Lung (tissue), 11 donors: ENCODE measurements at regions not wholly inside any gene's neighbourhood (a gene's known extent, or its start where the extent isn't known, plus 50 kb on each side); places are given as distances from the start of the nearest gene placed in this dataset.

Experiments used
- ATAC-seq: fragments of 200-7000 bp; cut with Tn5 transposase; one replicate; pipeline ENCODE4 v1.9.1; 2020; ENCODE audit warnings: moderate number of reproducible peaks; ENCODE audit not compliant: insufficient read depth, low FRiP score
- DNase-seq, 3 donors: peaks; one replicate each; pipeline ENCODE4 v3.0.0-alpha.2; 2013 to 2017
- H3K27ac ChIP-seq, 2 donors: one replicate each; pipeline ENCODE4 v1.5.1; 2013; ENCODE audit warnings: mild to moderate bottlenecking in 2 of 2, moderate library complexity in 2 of 2, control low read depth in 1 of 2, inconsistent platforms in 1 of 2, low read depth in 1 of 2, low read length in 1 of 2
- H3K27me3 ChIP-seq, 3 donors: one replicate each; pipeline ENCODE4 v1.5.1; 2013; ENCODE audit warnings: low read length in 2 of 3; ENCODE audit not compliant: control insufficient read depth in 3 of 3, insufficient read depth in 3 of 3
- H3K36me3 ChIP-seq, 4 donors: one replicate each; pipeline ENCODE4 v1.5.1; 2013; ENCODE audit warnings: low read length in 4 of 4, mild to moderate bottlenecking in 1 of 4, moderate library complexity in 1 of 4; ENCODE audit not compliant: control insufficient read depth in 4 of 4, insufficient read depth in 4 of 4
- H3K4me1 ChIP-seq, 5 donors: one replicate each; pipeline ENCODE4 v1.5.1; 2013; ENCODE audit warnings: low read length in 5 of 5, mild to moderate bottlenecking in 2 of 5, moderate library complexity in 1 of 5; ENCODE audit not compliant: control insufficient read depth in 5 of 5, insufficient read depth in 5 of 5
- H3K4me3 ChIP-seq: one replicate; pipeline ENCODE4 v1.5.1; 2013; ENCODE audit warnings: mild to moderate bottlenecking, control low read depth, moderate library complexity
- H3K9ac ChIP-seq, 2 donors: one replicate each; pipeline ENCODE4 v1.5.1; 2013; ENCODE audit warnings: low read length in 2 of 2, control low read depth in 1 of 2; ENCODE audit not compliant: insufficient read depth in 1 of 2
- H3K9me3 ChIP-seq, 4 donors: one replicate each; pipeline ENCODE4 v1.5.1; 2013; ENCODE audit warnings: low read length in 3 of 4, mild to moderate bottlenecking in 1 of 4, moderate library complexity in 1 of 4; ENCODE audit not compliant: control insufficient read depth in 4 of 4, insufficient read depth in 3 of 4
- WGBS, 2 donors: extraction: QIAGEN DNeasy Blood & Tissue Kit; methylation state at CpG; one replicate each; pipeline ENCODE4 v1.1.7; 2013; 5-methylcytosine and 5-hydroxymethylcytosine counted together
- TF ChIP-seq, protein P1 (sequence below): IDR thresholded peaks from 2 replicates; pipeline ENCODE4 v1.5.1; 2012; ENCODE audit warnings: mild to moderate bottlenecking; ENCODE audit errors: control extremely low read depth, extremely low read depth
- donor health status: control.
- donor health status: control.
- donor health status: Bipolar disorder and iron deficiency.
- donor health status: healthy.
- donor health status: DM: yes; HTN: yes; CAD: no.

DNA sequence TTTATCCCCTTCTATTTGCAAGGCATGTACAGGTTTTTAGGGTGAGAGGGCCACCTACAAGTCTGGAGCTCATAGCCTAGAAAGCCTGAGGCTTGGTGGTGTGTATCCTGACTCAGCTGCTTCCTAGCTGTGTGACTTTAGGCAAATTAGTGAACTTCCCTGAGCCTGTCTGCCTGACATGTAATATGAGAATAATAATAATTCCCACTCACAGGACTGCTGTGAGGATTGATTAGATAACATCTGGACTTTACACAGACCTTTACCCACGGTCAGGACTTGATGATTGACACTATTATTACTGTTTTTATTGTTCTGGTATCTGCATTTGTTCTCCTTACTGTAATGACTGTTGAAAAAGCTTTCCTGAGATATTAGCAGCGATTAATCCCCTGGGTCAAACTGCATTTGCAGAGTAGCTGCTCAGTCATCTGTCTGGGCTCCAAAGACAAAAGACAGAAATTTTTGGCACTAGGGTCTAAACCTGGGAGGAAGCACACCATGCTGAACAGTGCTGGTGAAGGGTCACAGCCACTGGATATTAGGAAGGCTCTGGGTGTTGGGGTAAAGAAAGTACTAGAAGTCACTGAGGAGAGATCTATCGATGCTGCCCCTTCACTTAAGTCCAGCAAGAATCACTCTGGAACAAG lies 276.5 kb upstream of the FN1 start:
- no peaks in the 10 kb centered on the region for H3K36me3 ChIP-seq
- H3K9ac ChIP-seq = peak overlapping the region in 1 of 2 donors; percentile 45
- TF ChIP-seq, protein P1, sequence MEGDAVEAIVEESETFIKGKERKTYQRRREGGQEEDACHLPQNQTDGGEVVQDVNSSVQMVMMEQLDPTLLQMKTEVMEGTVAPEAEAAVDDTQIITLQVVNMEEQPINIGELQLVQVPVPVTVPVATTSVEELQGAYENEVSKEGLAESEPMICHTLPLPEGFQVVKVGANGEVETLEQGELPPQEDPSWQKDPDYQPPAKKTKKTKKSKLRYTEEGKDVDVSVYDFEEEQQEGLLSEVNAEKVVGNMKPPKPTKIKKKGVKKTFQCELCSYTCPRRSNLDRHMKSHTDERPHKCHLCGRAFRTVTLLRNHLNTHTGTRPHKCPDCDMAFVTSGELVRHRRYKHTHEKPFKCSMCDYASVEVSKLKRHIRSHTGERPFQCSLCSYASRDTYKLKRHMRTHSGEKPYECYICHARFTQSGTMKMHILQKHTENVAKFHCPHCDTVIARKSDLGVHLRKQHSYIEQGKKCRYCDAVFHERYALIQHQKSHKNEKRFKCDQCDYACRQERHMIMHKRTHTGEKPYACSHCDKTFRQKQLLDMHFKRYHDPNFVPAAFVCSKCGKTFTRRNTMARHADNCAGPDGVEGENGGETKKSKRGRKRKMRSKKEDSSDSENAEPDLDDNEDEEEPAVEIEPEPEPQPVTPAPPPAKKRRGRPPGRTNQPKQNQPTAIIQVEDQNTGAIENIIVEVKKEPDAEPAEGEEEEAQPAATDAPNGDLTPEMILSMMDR = no peak
- H3K4me1 ChIP-seq = peaks cover 2 to 74% (median 36%) of the 10 kb centered on the region in 5 donors
- WGBS, 2 donors = 42 to 69% methylated on average over 3 of the region's 3 CpGs
- H3K4me3 ChIP-seq = no peak overlapping the region
- no peaks in the 10 kb centered on the region for H3K27me3 ChIP-seq
- ATAC-seq (no peak), DNase-seq (peak in 1 of 3 donors; percentile 15)
- no peak overlapping the region for H3K27ac ChIP-seq
- no peaks in the 10 kb centered on the region for H3K9me3 ChIP-seq

DNA sequence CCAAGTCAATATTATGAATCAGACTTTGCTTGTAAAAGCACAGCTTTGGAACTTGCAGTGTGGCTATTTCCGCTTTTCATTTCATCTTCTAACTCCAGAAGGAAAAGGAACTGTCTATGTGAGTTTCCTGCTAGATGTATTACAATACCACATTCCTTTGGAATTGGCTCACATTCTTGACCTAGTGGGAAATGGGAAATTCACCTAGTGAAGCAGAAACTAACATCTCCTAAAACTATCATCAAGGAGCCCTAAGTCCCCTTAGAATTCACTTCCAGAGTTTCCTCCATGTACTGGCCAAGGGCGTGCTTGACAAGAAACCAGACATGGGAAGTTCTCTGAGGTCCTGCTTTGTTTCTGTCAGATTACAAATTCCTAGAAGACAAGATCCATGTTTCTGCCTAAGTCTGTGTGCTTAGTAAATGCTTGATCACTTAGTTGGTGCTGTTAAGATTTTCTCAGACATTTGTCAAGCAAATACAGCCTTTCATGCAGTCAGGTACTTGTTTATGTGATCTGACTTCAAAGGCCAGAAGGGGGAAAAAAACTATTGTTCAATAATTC lies 275.7 kb upstream of the FN1 start:
- ATAC-seq (peak; percentile 19), DNase-seq (peak in 1 of 3 donors; percentile 51)
- Histone ChIP-seq H3K4me1 (peaks cover 2 to 72% (median 41%) of the 10 kb centered on the region in 5 donors), H3K4me3 (no peak overlapping the region), H3K27me3 (no peaks in the 10 kb centered on the region), H3K27ac (peak overlapping the region in 1 of 2 donors; percentile 33), H3K9me3 (no peaks in the 10 kb centered on the region), H3K36me3 (no peaks in the 10 kb centered on the region), H3K9ac (no peak overlapping the region)
- WGBS, 2 donors = 52 to 54% methylated on average over 2 of the region's 2 CpGs
- TF ChIP-seq, protein P1 = no peak

DNA sequence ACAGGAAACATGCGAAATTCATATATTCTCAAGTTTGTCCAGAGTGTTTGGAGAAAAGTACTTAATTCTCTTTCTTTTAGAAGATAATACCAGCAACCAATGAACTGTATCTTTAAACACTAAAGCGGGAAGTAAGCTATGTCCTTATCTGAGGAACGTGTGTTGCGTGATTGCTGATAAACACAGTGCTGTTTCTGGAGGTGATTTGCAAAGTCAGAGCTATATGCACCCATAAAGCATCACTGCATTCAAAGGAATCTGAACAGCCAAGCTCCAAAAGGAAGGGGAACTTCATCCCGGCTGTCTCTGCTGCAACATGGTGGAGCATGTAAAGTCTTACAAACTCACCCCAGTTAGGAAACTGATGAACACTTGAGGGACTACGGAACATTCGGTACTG lies 271.7 kb upstream of the FN1 start:
- H3K9me3 ChIP-seq = no peaks in the 10 kb centered on the region
- TF ChIP-seq, protein P1 = no peak
- peaks cover 0 to 74% (median 49%) of the 10 kb centered on the region in 5 donors for H3K4me1 ChIP-seq
- no peak overlapping the region for H3K27ac ChIP-seq
- no peaks in the 10 kb centered on the region for H3K36me3 ChIP-seq
- 84 to 85% methylated on average over 7 of the region's 7 CpGs for WGBS, 2 donors
- no peak overlapping the region for H3K9ac ChIP-seq
- H3K27me3 ChIP-seq = no peaks in the 10 kb centered on the region
- no peak overlapping the region for H3K4me3 ChIP-seq
- ATAC-seq (no peak), DNase-seq (peak in 2 of 3 donors; percentile 47 to 51)
